Activated gamma-delta T cell (primary cell): ENCODE measurements at regions not wholly inside any gene's neighbourhood (a gene's known extent, or its start where the extent isn't known, plus 50 kb on each side); places are given as distances from the start of the nearest gene placed in this dataset.
"Not testable (repeated sequence)": the region's sequence is repeated elsewhere in the genome, so short reads cannot be mapped to it uniquely, and the experiment has no call there.

Experiments used
- DNase-seq: peaks from one replicate; lab custom pipeline; 2025; lab: John Stamatoyannopoulos, UW

DNA sequence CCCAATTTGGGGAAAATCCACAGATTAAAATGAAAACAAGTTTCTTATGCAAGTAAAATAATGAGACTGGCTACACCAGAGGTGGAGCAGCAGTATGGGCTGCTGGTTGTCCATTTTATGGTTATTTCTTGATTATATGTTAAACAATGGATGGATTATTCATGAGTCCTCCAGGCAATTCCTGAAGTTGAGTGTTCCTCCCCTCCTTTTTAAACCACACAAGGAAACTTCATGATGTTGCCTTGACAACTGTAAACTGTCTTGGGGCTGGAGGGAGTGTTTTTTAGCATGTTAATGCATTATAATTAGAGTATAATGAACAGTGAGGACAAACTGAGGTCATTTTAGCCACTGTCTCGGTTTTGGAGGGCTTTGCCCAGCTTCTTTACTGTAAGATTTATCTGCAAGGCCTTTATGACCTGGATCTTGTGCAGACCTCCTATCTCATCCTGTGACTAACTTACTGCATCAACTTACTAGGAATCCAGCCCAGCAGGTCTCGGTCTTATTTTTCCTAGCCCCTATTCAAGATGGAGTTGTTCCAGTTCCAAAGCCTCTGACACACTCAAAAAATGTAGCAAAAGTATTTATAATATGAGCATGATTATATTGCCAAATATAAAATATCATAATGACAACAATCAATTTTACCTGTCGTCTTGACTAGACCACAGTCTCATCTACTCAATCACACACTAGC, 534.0 kb downstream of the TMEM121 start:
- no peak for DNase-seq

DNA sequence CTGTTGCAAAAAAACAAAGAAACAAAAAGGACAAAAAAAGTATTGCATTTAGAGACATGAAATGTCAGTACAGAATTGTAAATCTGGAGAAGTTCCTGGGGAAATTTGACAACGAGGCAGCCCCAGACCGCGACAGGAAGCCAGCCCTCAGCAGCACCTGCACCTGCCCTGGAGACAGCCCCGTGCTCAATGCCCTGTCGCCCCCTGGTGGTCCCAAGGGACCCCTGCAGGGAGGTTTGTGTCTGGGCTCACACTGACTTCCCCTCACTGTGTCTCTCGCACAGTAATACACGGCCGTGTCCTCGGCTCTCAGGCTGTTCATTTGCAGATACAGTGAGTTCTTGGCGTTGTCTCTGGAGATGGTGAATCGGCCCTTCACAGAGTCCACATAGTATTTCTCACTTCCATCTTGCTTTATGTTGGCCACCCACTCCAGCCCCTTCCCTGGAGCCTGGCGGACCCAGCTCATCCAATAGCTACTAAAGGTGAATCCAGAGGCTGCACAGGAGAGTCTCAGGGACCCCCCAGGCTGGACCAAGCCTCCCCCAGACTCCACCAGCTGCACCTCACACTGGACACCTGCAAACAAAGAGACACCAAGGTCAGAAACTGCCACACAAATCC, 535.6 kb downstream of the TMEM121 start:
- DNase-seq, result not testable (repeated sequence)

DNA sequence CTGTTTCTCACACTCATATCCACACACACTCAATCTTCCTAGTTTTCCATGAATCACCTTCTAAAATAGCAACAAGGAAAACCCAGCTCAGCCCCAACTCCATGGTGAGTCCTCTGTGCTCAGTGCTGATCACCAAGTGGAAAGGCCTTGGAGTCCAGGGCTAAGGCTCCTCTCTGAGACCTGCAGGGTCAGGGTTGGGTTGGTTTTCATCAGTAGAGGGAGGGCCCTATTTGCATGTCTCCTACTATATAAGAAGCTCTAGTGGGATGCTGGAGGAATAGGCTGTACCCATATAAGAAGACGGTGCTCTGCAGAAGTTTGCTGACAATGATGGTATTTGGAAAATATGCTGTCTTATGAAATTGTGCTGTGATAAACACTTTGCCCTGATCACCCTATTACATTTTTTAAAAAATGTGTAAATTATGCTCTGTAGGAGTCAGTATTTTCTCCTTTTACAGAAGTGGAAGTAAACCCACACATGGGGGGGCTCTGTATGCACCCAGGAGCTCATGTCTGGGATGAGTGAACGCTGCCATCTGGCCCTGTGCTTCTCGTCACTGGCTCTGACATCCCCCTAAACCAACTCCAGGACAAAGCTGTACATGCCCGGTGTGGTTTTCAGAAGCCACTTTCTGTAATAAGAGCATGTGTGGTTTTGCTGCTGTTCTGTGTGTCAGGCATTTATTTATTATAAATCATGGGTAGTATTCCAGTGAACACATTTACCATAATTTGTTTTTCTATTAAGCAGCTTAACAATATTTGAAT, 536.3 kb downstream of the TMEM121 start:
- DNase-seq, result no peak

DNA sequence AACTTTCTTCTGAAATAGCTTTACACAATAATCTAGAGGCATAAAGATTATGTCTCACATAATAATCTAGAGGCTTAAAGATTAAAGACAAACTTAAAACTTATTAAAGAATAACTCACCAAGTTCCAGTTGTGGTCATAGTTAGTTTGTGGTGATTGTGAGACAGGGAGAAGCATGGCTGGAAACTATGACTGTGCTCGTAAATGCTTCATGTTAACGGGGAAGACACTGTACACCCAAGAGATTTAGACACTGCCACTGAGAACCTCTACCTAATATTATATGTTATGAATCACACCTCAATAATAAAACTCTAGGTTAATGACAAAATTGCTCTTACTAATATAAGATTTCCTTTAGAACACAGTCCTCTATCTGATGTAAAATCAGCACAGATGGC, 541.6 kb downstream of the TMEM121 start:
- DNase-seq, result no peak

DNA sequence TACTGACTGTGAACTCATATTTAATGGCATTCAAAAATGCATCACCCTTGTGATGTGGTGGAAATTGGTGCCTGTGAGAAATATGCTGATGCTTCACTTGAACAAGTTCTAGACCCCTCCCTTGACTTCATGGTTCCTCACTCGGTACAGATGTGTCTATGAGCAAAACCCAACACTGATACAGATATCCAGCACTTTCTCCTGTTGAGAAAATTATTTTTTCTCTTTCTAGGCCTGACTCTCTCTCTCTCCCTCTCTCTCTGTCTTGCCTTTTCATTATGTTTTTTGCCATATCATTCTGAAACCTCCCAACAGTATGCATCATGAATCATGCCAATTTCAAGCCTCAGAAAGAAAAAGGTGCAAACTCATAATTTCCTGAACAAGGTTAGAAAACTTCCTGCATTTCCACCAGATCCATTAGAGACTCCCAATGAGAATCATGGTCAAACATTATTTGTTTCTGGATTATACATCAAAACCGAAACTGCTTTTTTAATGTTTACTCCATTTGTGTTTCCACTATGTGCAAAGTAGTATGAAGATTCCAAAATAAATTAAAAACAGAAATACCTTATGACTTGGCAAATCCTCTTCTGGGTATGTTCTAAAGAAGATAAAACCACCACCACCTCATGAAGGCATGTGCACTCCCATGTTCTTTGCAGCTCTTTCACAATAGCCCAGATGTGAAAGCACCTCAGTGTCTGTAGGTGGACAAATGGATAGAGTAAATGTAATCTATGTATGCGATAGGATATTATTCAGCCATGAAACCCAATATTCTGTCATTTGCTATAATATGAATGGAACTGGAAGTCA, 543.6 kb downstream of the TMEM121 start:
- no peak for DNase-seq

DNA sequence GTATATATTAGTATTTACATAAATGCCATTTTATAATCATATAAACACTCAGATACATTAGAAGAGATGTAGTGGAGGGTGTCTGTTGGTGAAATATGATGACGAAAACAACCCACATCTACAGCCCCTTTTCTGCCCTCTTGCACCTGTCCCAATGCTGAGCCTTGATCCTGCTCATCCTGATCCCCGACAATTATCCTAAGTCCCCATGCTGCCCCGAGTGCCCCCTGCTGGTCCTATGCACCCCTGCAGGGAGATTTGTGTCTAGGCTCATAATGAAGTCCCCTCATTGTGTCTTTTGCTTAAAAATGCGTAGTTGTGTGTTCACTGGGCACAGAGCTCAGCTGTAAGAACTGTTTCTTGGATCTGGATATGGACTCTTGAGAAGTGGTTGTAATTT, 554.5 kb downstream of the TMEM121 start:
- no peak for DNase-seq

DNA sequence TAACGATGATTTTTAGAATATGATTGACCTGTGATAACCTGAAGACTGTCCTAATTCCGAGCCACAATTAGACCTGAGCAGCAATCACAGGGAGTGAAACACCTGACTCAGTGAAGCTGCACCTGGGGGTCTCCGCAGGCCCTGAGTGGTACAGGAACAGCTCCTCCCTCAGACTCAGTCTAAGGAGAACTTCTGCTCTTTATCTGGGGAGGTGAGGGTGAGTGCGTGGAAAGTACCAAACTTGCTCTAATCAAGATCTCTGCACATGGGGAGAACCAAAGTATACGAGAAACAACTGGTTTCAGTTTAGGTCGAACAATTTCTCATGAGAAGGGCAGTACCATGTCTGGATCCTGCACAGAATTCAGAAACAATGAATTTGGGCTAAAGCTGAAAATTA, 555.3 kb downstream of the TMEM121 start:
- not testable (repeated sequence) for DNase-seq

DNA sequence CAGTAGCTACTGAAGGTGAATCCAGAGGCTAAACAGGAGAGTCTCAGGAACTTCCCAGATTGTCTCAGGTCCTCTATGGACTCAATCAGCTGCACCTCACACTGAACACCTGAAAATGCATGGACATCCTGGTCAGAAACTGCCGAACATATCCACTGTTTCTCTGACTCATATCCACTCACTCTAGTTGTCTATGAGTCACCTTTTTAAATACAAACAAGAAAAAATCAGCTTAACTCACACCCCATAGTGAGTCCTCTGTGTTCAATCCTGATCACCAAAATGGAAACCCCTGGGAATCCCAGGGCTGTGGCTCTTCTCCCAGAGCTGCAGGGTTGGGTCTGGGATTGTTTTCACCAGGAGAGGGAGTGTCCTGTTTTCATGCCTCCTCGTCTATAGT, 556.7 kb downstream of the TMEM121 start:
- DNase-seq, result no peak

DNA sequence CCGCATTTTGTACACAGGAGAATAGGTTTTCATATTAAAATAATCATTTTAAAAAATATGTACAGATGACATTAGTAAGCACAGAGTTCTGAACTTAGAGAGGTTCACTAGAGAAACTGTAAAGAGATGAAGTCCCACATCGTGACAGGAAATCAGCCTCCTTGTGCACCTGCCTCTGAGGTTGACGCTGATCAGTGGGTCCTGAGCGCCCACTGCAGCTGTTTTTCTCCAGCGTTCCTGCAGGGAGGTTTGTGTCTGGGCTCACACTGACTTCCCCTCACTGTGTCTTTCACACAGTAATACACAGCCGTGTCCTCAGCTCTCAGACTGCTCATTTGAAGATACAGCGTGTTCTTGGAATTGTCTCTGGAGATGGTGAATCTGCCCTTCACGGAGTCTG, 561.5 kb downstream of the TMEM121 start:
- DNase-seq, result no peak

DNA sequence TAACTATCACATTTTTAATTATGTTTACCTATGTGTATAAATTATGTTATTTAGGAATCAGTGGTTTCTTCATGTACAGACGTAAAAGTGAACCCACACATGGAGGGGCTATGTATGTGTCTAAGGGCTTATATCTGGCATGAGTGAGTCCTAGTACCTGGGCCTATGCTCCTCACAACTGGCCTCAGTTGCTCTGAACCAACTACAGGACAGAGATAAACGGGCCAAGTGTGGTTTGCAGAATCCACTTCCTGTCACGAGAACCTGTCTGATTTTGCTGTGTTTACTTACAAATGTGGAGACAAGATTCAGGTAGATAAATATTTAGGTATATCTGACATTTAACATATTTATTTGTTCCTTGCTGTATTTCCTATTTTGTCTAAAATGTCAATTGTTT, 562.5 kb downstream of the TMEM121 start:
- DNase-seq, result not testable (repeated sequence)

DNA sequence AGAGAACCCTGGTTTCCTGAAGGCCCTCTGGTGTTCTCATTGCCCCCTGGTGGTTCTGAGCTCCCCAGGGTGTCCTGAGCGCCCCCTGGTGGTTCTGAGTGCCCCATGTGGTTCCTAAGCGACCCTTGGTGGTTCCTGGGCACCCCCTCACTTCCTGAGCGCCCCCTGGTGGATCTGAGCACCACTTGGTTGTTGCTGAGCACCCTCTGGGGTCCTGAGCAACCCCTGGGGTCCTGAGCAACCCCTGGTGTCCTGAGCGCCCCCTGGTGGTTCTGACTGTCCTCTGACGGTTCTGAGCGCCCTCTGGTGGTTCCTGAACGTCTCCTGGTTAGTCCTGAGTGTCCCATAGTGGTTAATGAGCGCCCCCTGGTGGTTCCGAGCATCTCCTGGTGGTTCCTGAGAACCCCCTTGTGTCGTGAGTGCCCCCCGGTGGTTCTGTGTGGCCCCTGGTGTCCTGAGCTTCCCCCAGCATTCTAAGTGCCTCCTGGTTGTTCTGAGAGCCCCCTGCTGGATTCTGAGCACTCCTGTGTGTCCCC, 568.3 kb downstream of the TMEM121 start:
- no peak for DNase-seq

DNA sequence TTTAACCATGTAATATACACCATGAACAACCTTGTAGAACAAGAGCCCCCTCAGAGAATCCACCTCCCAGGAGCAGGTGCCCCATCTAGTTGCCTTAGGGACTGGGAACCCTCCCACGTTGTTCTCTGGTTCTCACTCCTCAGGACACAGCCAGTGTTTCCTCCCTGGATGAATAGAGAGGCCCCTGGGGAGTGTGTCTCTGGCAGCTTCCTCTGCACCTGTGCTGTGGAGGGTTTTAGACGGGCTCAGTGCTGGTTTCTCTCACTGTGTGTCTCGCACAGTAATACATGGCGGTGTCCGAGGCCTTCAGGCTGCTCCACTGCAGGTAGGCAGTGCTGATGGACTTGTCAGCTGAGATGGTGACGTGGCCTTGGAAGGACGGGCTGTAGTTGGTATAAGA, 581.3 kb downstream of the TMEM121 start:
- no peak for DNase-seq

DNA sequence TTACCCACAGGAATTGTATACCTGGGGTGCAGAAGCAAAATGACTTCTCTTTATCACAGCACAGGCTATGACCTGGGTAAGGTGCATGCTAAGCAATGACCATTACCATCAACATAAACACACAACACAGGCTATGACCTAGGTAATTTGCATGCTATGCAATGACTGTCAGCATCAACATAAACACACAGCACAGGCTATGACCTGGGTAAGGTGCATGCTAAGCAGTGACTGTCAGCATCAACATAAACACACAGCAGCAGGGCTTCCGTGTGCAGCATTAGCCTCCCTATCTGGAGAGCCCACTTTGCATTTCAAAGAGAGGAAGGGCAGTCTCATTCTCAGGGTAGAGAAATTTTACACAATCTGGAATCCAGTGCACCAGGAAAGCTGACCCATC, 583.0 kb downstream of the TMEM121 start:
- no peak for DNase-seq

DNA sequence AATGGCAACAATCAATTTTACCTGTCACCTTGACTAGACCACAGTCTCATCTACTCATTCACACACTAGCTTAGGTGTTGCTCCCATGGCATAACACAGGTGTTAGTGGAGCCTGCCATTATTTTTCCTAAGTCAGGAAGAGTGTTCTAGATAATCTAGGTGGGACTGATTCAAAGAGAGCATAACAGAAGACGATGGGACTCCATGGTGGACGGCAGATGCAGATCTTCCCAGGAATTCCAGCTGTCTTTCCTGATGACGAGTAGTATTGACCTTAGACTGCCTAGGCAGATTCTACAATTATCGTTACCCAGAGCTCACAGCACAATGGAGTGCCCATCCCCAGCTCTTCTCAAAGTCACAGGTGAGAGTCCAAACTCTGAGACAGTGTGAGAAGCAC, 589.0 kb downstream of the TMEM121 start:
- no peak for DNase-seq

DNA sequence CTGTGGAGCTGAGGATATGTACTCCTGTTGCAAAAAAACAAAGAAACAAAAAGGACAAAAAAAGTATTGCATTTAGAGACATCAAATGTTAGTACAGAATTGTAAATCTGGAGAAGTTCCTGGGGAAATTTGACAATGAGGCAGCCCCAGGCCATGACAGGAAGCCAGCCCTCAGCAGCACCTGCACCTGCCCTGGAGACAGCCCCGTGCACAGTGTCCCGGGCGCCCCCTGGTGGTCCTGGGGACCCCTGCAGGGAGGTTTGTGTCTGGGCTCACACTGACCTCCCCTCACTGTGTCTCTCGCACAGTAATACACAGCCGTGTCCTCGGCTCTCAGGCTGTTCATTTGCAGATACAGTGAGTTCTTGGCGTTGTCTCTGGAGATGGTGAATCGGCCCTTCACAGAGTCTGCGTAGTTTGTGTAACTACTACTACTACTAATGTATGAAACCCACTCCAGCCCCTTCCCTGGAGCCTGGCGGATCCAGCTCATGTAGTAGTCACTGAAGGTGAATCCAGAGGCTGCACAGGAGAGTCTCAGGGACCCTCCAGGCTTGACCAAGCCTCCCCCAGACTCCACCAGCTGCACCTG, 590.1 kb downstream of the TMEM121 start:
- DNase-seq, result not testable (repeated sequence)

DNA sequence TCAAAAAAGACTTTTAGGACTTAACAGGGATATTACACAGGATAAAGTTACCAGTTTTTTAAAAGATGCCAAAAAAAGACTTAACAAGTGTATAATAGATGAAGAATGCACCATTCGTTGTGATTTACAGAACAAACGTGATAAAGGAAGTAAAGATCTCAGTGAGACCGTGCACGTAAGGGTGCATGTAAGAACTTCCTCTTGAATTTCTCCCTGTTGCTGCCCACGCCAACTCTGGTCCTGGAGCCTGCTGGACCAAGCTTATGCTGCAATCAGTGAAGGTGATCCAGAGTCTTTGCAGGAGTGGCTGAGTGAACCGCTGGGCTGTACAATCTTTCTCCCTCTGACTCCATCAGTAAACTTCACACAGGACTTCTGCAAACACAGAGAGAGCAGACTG, 593.7 kb downstream of the TMEM121 start:
- no peak for DNase-seq

DNA sequence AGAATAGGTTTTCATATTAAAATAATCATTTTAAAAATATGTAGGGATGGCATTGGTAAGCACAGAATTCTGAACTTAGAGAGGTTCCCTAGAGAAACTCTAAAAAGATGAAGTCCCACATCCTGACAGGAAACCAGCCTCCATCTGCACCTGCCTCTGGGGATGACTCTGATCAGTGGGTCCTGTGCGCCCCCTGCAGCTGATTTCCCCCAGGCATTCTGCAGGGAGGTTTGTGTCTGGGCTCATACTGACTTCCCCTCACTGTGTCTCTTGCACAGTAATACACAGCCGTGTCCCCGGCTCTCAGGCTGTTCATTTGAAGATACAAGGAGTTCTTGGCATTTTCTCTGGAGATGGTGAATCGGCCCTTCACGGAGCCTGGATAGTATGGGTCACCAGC, 602.9 kb downstream of the TMEM121 start:
- DNase-seq, result no peak

DNA sequence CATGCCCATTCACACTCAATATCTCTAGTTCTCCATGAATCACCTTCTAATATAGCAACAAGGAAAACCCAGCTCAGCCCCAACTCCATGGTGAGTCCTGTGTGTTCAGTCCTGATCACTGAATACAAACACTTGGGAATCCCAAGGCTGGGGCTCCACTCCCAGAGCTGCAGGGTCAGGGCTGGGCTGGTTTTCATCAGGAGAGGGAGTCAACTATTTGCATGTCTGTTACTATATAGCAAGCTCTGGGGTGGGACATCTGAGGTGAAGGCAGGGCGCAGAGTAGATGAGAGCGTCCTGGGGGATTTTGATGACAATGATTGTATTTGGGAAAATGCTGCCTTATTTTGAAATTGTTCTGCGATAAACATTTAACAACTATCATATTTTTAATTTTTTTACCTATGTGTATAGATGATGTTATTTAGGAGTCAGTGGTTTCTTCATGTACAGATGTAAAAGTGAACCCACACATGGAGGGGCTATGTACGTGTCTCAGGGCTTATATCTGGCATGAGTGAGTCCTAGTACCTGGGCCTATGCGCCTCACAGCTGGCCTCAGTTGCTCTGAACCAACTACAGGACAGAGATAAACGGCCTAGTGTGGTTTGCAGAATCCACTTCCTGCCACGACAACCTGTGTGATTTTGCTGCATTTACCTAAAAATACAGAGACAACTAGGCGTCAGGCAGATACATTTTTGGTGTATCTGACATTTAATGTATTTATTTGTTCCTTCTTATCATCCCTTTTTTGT, 603.7 kb downstream of the TMEM121 start:
- not testable (repeated sequence) for DNase-seq

DNA sequence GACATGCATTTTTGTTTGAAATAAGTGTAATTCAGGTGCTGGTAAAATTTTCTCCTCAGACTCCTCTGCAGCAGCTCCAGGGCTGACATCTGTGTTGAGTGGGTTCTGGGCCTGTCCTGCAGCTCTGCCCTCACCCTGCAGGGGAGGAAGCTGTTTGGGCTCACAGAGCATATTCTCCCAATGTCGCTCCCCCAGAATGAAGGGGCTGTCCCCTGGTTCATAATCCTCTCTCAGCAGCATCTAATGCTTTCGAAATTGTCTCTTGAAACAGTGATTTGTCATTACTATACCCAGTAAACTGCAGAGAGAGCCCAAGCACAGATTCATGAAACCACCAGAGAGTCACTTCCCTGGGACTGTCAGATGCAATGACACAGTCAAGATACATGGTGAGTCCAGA, 606.7 kb downstream of the TMEM121 start:
- not testable (repeated sequence) for DNase-seq

DNA sequence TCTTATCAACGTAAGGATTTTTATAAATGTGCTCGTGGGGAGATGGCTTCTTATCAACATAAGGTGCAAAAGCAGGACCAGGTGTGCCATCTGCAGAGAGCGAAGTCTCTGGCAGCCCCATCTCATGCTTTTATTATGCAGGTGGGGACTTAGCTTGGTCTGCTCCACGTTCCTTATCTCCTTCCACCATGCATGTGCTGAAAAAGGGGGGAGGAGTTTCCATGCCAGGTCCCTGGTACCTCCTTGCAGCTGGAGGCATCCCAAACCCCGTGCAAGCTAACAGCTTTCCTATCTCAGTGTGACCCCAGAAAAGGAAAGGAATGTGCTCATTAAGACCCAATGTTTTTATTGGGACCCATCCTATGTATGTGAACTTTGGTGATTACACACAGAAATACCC, 608.5 kb downstream of the TMEM121 start:
- DNase-seq, result no peak
